ENCODE measurements at regions not wholly inside any gene's neighbourhood (a gene's known extent, or its start where the extent isn't known, plus 50 kb on each side); places are given as distances from the start of the nearest gene placed in this dataset.
"Not testable (repeated sequence)": the region's sequence is repeated elsewhere in the genome, so short reads cannot be mapped to it uniquely, and the experiment has no call there.

- DNase-seq = not testable (repeated sequence)
Measured at GRCh38 chr5:1576851-1577250, 53.1 kb upstream of the LPCAT1 start.

GRCh38 chr5:1575991-1576714, 52.4 kb upstream of the LPCAT1 start:
- DNase-seq = not testable (repeated sequence)

GRCh38 chr5:1575491-1575890, 51.7 kb upstream of the LPCAT1 start:
- not testable (repeated sequence) for DNase-seq

- not testable (repeated sequence) for DNase-seq
Measured at GRCh38 chr5:1574023-1574318, 50.2 kb upstream of the LPCAT1 start.

- not testable (repeated sequence) for DNase-seq
Measured at GRCh38 chr5:1573217-1574022, 49.7 kb upstream of the LPCAT1 start.
